Glomerular visceral epithelial cell (primary cell): ENCODE measurements at regions not wholly inside any gene's neighbourhood (a gene's known extent, or its start where the extent isn't known, plus 50 kb on each side); places are given as distances from the start of the nearest gene placed in this dataset.

Source experiments
- DNase-seq: peaks from one replicate; pipeline ENCODE4 v3.0.0-alpha.2; 2016; ENCODE audit errors: extremely low spot score

- DNase-seq: peak; percentile 50
Measured at GRCh38 chr5:135139381-135140134, 105.5 kb upstream of the PITX1 start.

GRCh38 chr5:135138116-135138850 is 104.3 kb upstream of the PITX1 start:
- no peak for DNase-seq

GRCh38 chr5:135137146-135137915 is 103.3 kb upstream of the PITX1 start:
- DNase-seq: no peak

GRCh38 chr5:135136546-135136945 is 102.5 kb upstream of the PITX1 start:
- no peak for DNase-seq

- peak; percentile 22 for DNase-seq
Measured at GRCh38 chr5:135135530-135136226, 101.7 kb upstream of the PITX1 start.

GRCh38 chr5:135134691-135135381 is 100.8 kb upstream of the PITX1 start:
- no peak for DNase-seq

- DNase-seq: no peak
Measured at GRCh38 chr5:135133698-135134515, 99.9 kb upstream of the PITX1 start.

- DNase-seq: no peak
Measured at GRCh38 chr5:135133181-135133580, 99.2 kb upstream of the PITX1 start.

- no peak for DNase-seq
Measured at GRCh38 chr5:135131801-135132680, 98.0 kb upstream of the PITX1 start.

GRCh38 chr5:135130261-135131215 is 96.5 kb upstream of the PITX1 start:
- peak; percentile 22 for DNase-seq

GRCh38 chr5:135129307-135129706 is 95.3 kb upstream of the PITX1 start:
- no peak for DNase-seq

- DNase-seq: no peak
Measured at GRCh38 chr5:135128361-135128760, 94.3 kb upstream of the PITX1 start.

- DNase-seq: peak; percentile 76
Measured at GRCh38 chr5:135127439-135128240, 93.6 kb upstream of the PITX1 start.

GRCh38 chr5:135126688-135127438 is 92.8 kb upstream of the PITX1 start:
- DNase-seq: peak; percentile 84

- DNase-seq: no peak
Measured at GRCh38 chr5:135124724-135125123, 90.7 kb upstream of the PITX1 start.

- DNase-seq: no peak
Measured at GRCh38 chr5:135124128-135124527, 90.1 kb upstream of the PITX1 start.

- DNase-seq: no peak
Measured at GRCh38 chr5:135122797-135123196, 88.8 kb upstream of the PITX1 start.
